ENCODE measurements at regions not wholly inside any gene's neighbourhood (a gene's known extent, or its start where the extent isn't known, plus 50 kb on each side); places are given as distances from the start of the nearest gene placed in this dataset.

- no peak overlapping the region for H3K27ac ChIP-seq
- H3K4me1 ChIP-seq, result no peaks in the 10 kb centered on the region
- intact Hi-C loops (cut with DNase I; ENCODE audit: low total_unique reads), result no loop called here
- 81 to 84% methylated on average over 7 of the region's 7 CpGs for WGBS, 2 donors
- TF ChIP-seq POLR2A (IDR thresholded peaks at IDR 0.05), result no peak
- TF ChIP-seq, protein P1, sequence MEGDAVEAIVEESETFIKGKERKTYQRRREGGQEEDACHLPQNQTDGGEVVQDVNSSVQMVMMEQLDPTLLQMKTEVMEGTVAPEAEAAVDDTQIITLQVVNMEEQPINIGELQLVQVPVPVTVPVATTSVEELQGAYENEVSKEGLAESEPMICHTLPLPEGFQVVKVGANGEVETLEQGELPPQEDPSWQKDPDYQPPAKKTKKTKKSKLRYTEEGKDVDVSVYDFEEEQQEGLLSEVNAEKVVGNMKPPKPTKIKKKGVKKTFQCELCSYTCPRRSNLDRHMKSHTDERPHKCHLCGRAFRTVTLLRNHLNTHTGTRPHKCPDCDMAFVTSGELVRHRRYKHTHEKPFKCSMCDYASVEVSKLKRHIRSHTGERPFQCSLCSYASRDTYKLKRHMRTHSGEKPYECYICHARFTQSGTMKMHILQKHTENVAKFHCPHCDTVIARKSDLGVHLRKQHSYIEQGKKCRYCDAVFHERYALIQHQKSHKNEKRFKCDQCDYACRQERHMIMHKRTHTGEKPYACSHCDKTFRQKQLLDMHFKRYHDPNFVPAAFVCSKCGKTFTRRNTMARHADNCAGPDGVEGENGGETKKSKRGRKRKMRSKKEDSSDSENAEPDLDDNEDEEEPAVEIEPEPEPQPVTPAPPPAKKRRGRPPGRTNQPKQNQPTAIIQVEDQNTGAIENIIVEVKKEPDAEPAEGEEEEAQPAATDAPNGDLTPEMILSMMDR (IDR thresholded peaks at IDR 0.05), result no peak
- no peak overlapping the region for H3K4me3 ChIP-seq
- no peak for DNase-seq
- H3K36me3 ChIP-seq (ENCODE audit: low read depth, missing control alignments), result no peaks in the 10 kb centered on the region
- no peaks in the 10 kb centered on the region for H3K27me3 ChIP-seq
- H3K9me3 ChIP-seq, result no peaks in the 10 kb centered on the region
These were observed 107.6 kb downstream of the TSEN15 start for GRCh38 chr1:184158896-184159681.

DNA sequence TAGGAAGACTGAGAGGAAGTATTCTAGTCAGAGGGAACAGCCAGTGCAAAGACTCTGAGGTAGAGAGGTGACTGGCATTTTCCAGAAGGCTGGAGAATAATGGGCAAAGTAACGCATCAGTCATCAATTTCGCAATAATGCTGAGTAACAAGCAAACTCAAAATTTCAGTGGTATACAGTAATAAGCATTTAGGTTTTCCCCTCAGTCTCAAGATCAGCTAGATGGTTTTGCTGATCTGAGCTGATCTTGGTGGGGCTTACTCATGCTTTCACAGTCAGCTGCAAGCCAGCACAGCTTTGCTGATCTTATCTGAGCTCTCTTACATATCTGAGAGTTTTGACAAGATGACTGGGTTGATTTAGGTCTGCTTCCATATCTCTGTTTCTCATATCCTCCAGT is 108.7 kb downstream of the TSEN15 start:
- H3K9me3 ChIP-seq, result no peaks in the 10 kb centered on the region
- H3K27ac ChIP-seq, result no peak overlapping the region
- TF ChIP-seq, protein P1 (IDR thresholded peaks at IDR 0.05), result no peak
- no peaks in the 10 kb centered on the region for H3K36me3 ChIP-seq (ENCODE audit: low read depth, missing control alignments)
- intact Hi-C loops (cut with DNase I; ENCODE audit: low total_unique reads), result no loop called here
- H3K4me1 ChIP-seq, result no peaks in the 10 kb centered on the region
- H3K27me3 ChIP-seq, result no peaks in the 10 kb centered on the region
- DNase-seq, result no peak
- H3K4me3 ChIP-seq, result no peak overlapping the region
- 90 to 91% methylated on average over 2 of the region's 2 CpGs for WGBS, 2 donors

- H3K27ac ChIP-seq, result no peak overlapping the region
- no peak for DNase-seq
- no peaks in the 10 kb centered on the region for H3K36me3 ChIP-seq (ENCODE audit: low read depth, missing control alignments)
- H3K4me3 ChIP-seq, result no peak overlapping the region
- 75 to 76% methylated on average over 3 of the region's 3 CpGs for WGBS, 2 donors
- H3K9me3 ChIP-seq, result no peaks in the 10 kb centered on the region
- H3K4me1 ChIP-seq, result no peaks in the 10 kb centered on the region
- intact Hi-C loops (cut with DNase I; ENCODE audit: low total_unique reads), result no loop called here
- TF ChIP-seq POLR2A (IDR thresholded peaks at IDR 0.05), result no peak
- TF ChIP-seq, protein P1 (IDR thresholded peaks at IDR 0.05), result no peak
- H3K27me3 ChIP-seq, result no peaks in the 10 kb centered on the region
These were observed 109.7 kb downstream of the TSEN15 start for GRCh38 chr1:184161071-184161698.

DNA sequence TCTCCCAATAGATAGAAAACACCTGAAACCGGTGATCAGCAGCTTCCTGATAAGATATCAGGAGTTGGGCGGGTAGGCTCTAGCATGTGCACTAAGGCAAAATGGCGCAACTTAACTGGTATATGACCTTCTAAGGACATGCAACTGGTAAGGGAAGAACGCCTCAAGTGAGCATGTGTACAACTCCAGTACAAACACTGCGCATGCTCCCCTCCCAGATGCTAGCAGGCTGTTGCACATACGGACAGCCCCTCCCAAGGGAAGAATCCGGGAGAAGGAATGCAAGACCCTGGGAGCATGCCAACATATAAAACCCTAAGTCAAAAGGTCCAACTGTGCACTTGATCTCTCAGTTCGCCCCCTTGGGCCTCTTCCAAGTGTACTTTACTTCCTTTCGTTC is 110.8 kb downstream of the TSEN15 start:
- peak; percentile 47 for DNase-seq
- intact Hi-C loops (cut with DNase I; ENCODE audit: low total_unique reads), result no loop called here
- TF ChIP-seq, protein P1 (IDR thresholded peaks at IDR 0.05), result no peak
- TF ChIP-seq POLR2A (IDR thresholded peaks at IDR 0.05), result no peak
- Histone ChIP-seq H3K4me1 (no peaks in the 10 kb centered on the region), H3K36me3 (ENCODE audit: low read depth, missing control alignments) (no peaks in the 10 kb centered on the region), H3K27ac (no peak overlapping the region), H3K4me3 (peak overlapping the region in 1 of 2 donors; percentile 20), H3K27me3 (no peaks in the 10 kb centered on the region), H3K9me3 (no peaks in the 10 kb centered on the region)
- WGBS, 2 donors, result 57 to 60% methylated on average over 9 of the region's 9 CpGs

Measured in testis (tissue), 2 donors.